Panc1 (cell line): ENCODE measurements at regions not wholly inside any gene's neighbourhood (a gene's known extent, or its start where the extent isn't known, plus 50 kb on each side); places are given as distances from the start of the nearest gene placed in this dataset.

ENCODE experiments used
- ATAC-seq: fragments of 200-7000 bp; cut with Tn5 transposase; 2 replicates; pipeline ENCODE4 v1.9.1; 2020; ENCODE audit warnings: mild to moderate bottlenecking, moderate library complexity
- BruUV-seq: library from RNA; stranded (reverse); fragments of 400-500 nt; replicated peaks from 2 replicates; lab custom pipeline; 2021; lab: Mats Ljungman, UMichigan
- CTCF ChIA-PET: fragments of 300-600 bp; sonication (Branson Sonifier 250); formaldehyde crosslinking; loops from one replicate; lab custom pipeline; 2022; ENCODE audit warnings: antibody characterized with exemption; lab: Charles Lee
- POLR2A ChIA-PET: fragments of 300-600 bp; sonication (Branson Sonifier 250); formaldehyde crosslinking; loops from one replicate; lab custom pipeline; 2022; ENCODE audit warnings: antibody characterized with exemption; lab: Charles Lee
- DNase-seq: peaks from one replicate; pipeline ENCODE4 v3.0.0-alpha.2; 2010; ENCODE audit warnings: low read depth, low spot score
- H3K27ac ChIP-seq: 2 replicates; pipeline ENCODE4 v1.5.1; 2011; ENCODE audit warnings: mild to moderate bottlenecking, low read length, inconsistent platforms
- H3K27me3 ChIP-seq: fragments of 200-500 bp; sonication (Bioruptor generic); 2 replicates; pipeline ENCODE4 v1.6.0; 2014; ENCODE audit warnings: low read length, inconsistent platforms; ENCODE audit not compliant: control insufficient read depth, insufficient read depth
- H3K36me3 ChIP-seq: fragments of 200-500 bp; sonication (Bioruptor generic); 2 replicates; pipeline ENCODE4 v1.5.1; 2014; ENCODE audit warnings: inconsistent platforms, mild to moderate bottlenecking, low read length, moderate library complexity; ENCODE audit not compliant: control insufficient read depth, insufficient read depth
- H3K4me1 ChIP-seq: 2 replicates; pipeline ENCODE4 v1.5.1; 2011; ENCODE audit warnings: inconsistent platforms, mild to moderate bottlenecking, low read length, moderate library complexity; ENCODE audit not compliant: control insufficient read depth, insufficient read depth
- H3K4me3 ChIP-seq, 2 experiments: 2 replicates each; pipeline ENCODE4 v1.5.1; 2011 to 2012; ENCODE audit warnings: low read depth in 2 of 2, low read length in 2 of 2, mild to moderate bottlenecking in 2 of 2, inconsistent platforms in 1 of 2, moderate library complexity in 1 of 2
- H3K9me3 ChIP-seq: fragments of 200-500 bp; sonication (Bioruptor generic); 2 replicates; pipeline ENCODE4 v1.5.1; 2014; ENCODE audit warnings: low read depth, mild to moderate bottlenecking, inconsistent platforms, low read length, moderate library complexity; ENCODE audit not compliant: control insufficient read depth, insufficient read depth
- CTCF ChIP-seq: fragments of 450-650 bp; IDR thresholded peaks from 2 replicates; pipeline ENCODE4 v1.5.1; 2017; ENCODE audit warnings: mild to moderate bottlenecking
- POLR2AphosphoS5 ChIP-seq: IDR thresholded peaks from 2 replicates; pipeline ENCODE4 v1.6.1; 2012; ENCODE audit warnings: mild to moderate bottlenecking, low read depth, low read length, moderate library complexity
- REST ChIP-seq, 2 experiments: IDR thresholded peaks; 2 replicates each; pipeline ENCODE4 v1.6.1; 2011 to 2012; ENCODE audit warnings: low read depth in 2 of 2, control low read depth in 1 of 2, low read length in 1 of 2, mild to moderate bottlenecking in 1 of 2, moderate library complexity in 1 of 2; ENCODE audit not compliant: insufficient read depth in 1 of 2
- SIN3A ChIP-seq: IDR thresholded peaks from 2 replicates; pipeline ENCODE4 v1.6.1; 2012; ENCODE audit warnings: low read depth, mild to moderate bottlenecking, low read length, moderate library complexity, borderline replicate concordance; ENCODE audit not compliant: insufficient read depth
- TCF7L2 ChIP-seq: IDR thresholded peaks from 2 replicates; pipeline ENCODE4 v1.6.1; 2011; ENCODE audit warnings: mild to moderate bottlenecking, low read depth, low read length, inconsistent platforms
- in situ Hi-C: cut with HindIII; loops from 2 replicates; pipeline ENCODE4 v1.10.0; 2016; ENCODE audit warnings: low sequenced_read_pairs, low pct_unique_long_range_greater_than_20kb
- intact Hi-C: fragments of 100-400 bp; cut with micrococcal nuclease; formaldehyde crosslinking; loops from one replicate; pipeline ENCODE4 v1.10.0; 2022; ENCODE audit not compliant: unreplicated experiment

- TF ChIP-seq POLR2AphosphoS5 (no peak), REST (IDR thresholded peaks at IDR 0.05; ENCODE audit: insufficient read depth in 1 of 2, low read depth in 2 of 2, low read length in 1 of 2) (no peak), SIN3A (no peak), CTCF (no peak), TCF7L2 (no peak)
- no peaks in the 10 kb centered on the region for H3K27me3 ChIP-seq
- intact Hi-C loops = no loop called here
- H3K27ac ChIP-seq = no peak overlapping the region
- no TSS peak for BruUV-seq
- no peaks in the 10 kb centered on the region for H3K36me3 ChIP-seq
- DNase-seq (no peak), ATAC-seq (no peak)
- in situ Hi-C loops = no loop called here
- no peaks in the 10 kb centered on the region for H3K9me3 ChIP-seq
- ChIA-PET CTCF (no interaction called here), POLR2A (no interaction called here)
- H3K4me3 ChIP-seq = no peak overlapping the region
- no peaks in the 10 kb centered on the region for H3K4me1 ChIP-seq
Measured at GRCh38 chr18:44517136-44517535, 163.6 kb upstream of the SETBP1 start.

GRCh38 chr18:44518091-44518615 is 162.5 kb upstream of the SETBP1 start:
- H3K9me3 ChIP-seq = no peaks in the 10 kb centered on the region
- H3K4me3 ChIP-seq = no peak overlapping the region
- no TSS peak for BruUV-seq
- TF ChIP-seq SIN3A = no peak
- TF ChIP-seq TCF7L2 = no peak
- TF ChIP-seq CTCF = no peak
- no peak for TF ChIP-seq REST (IDR thresholded peaks at IDR 0.05; ENCODE audit: insufficient read depth in 1 of 2, low read depth in 2 of 2, low read length in 1 of 2)
- TF ChIP-seq POLR2AphosphoS5 = no peak
- POLR2A ChIA-PET = no interaction called here
- in situ Hi-C loops = no loop called here
- CTCF ChIA-PET = no interaction called here
- H3K36me3 ChIP-seq = no peaks in the 10 kb centered on the region
- intact Hi-C loops = no loop called here
- H3K27ac ChIP-seq = no peak overlapping the region
- DNase-seq (no peak), ATAC-seq (no peak)
- no peaks in the 10 kb centered on the region for H3K27me3 ChIP-seq
- H3K4me1 ChIP-seq = no peaks in the 10 kb centered on the region
